ENCODE measurements at regions not wholly inside any gene's neighbourhood (a gene's known extent, or its start where the extent isn't known, plus 50 kb on each side); places are given as distances from the start of the nearest gene placed in this dataset.

- Histone ChIP-seq H3K4me2 (ENCODE audit: low read depth, low read length) (no peak overlapping the region), H3K27me3 (replicated peaks; ENCODE audit: insufficient read depth, low read length) (no peaks in the 10 kb centered on the region), H3K9me2 (replicated peaks; ENCODE audit: insufficient read depth, low read length) (no peaks in the 10 kb centered on the region), H3K36me3 (replicated peaks; ENCODE audit: insufficient read depth, low read length) (no peaks in the 10 kb centered on the region), H3K79me2 (ENCODE audit: low read length) (no peaks in the 10 kb centered on the region), H3K4me3 (ENCODE audit: low read length) (no peak overlapping the region), H3K27ac (ENCODE audit: low read length) (no peak overlapping the region), H2AFZ (ENCODE audit: low read length) (no peak overlapping the region), H3K4me1 (ENCODE audit: low read length) (no peaks in the 10 kb centered on the region), H3K9ac (ENCODE audit: low read length) (no peak overlapping the region), H4K20me1 (ENCODE audit: insufficient read depth, low read length) (no peaks in the 10 kb centered on the region), H3F3A (ENCODE audit: insufficient read depth, low read length) (no peaks in the 10 kb centered on the region), H3K9me3 (replicated peaks; ENCODE audit: insufficient read depth, low read length) (no peaks in the 10 kb centered on the region)
- TF ChIP-seq CTCF (IDR thresholded peaks at IDR 0.05; ENCODE audit: low read length) (no peak), EZH2phosphoT487 (IDR thresholded peaks at IDR 0.05; ENCODE audit: low read length) (no peak), EZH2 (optimal IDR thresholded peaks at IDR 0.05; ENCODE audit: low read depth, low read length) (no peak)
- no peak for DNase-seq
Measured at GRCh38 chr1:218556016-218556415, 210.9 kb downstream of the TGFB2 start.

GRCh38 chr1:218557731-218558130 is 212.6 kb downstream of the TGFB2 start:
- Histone ChIP-seq H2AFZ (ENCODE audit: low read length) (no peak overlapping the region), H3K27me3 (replicated peaks; ENCODE audit: insufficient read depth, low read length) (no peaks in the 10 kb centered on the region)

GRCh38 chr1:218558271-218558810 is 213.2 kb downstream of the TGFB2 start:
- Histone ChIP-seq H4K20me1 (ENCODE audit: insufficient read depth, low read length) (no peaks in the 10 kb centered on the region), H2AFZ (ENCODE audit: low read length) (no peak overlapping the region), H3K27me3 (replicated peaks; ENCODE audit: insufficient read depth, low read length) (no peaks in the 10 kb centered on the region), H3K4me3 (ENCODE audit: low read length) (no peak overlapping the region), H3K9me2 (replicated peaks; ENCODE audit: insufficient read depth, low read length) (no peaks in the 10 kb centered on the region), H3K27ac (ENCODE audit: low read length) (no peak overlapping the region), H3K79me2 (ENCODE audit: low read length) (no peaks in the 10 kb centered on the region), H3K4me1 (ENCODE audit: low read length) (no peaks in the 10 kb centered on the region), H3K4me2 (ENCODE audit: low read depth, low read length) (no peak overlapping the region), H3K9me3 (replicated peaks; ENCODE audit: insufficient read depth, low read length) (no peaks in the 10 kb centered on the region), H3F3A (ENCODE audit: insufficient read depth, low read length) (no peaks in the 10 kb centered on the region), H3K36me3 (replicated peaks; ENCODE audit: insufficient read depth, low read length) (no peaks in the 10 kb centered on the region), H3K9ac (ENCODE audit: low read length) (no peak overlapping the region)
- no peak for DNase-seq
- no peak for TF ChIP-seq EZH2phosphoT487 (IDR thresholded peaks at IDR 0.05; ENCODE audit: low read length)
- no peak for TF ChIP-seq CTCF (IDR thresholded peaks at IDR 0.05; ENCODE audit: low read length)
- no peak for TF ChIP-seq EZH2 (optimal IDR thresholded peaks at IDR 0.05; ENCODE audit: low read depth, low read length)

More at GRCh38 chr1:218557731-218558130, 212.6 kb downstream of the TGFB2 start:
- no peak for DNase-seq
- no peaks in the 10 kb centered on the region for H3F3A ChIP-seq (ENCODE audit: insufficient read depth, low read length)
- no peak overlapping the region for H3K4me3 ChIP-seq (ENCODE audit: low read length)
- no peak overlapping the region for H3K27ac ChIP-seq (ENCODE audit: low read length)
- H3K4me1 ChIP-seq (ENCODE audit: low read length), result no peaks in the 10 kb centered on the region
- TF ChIP-seq EZH2phosphoT487 (IDR thresholded peaks at IDR 0.05; ENCODE audit: low read length) (no peak), CTCF (IDR thresholded peaks at IDR 0.05; ENCODE audit: low read length) (no peak), EZH2 (optimal IDR thresholded peaks at IDR 0.05; ENCODE audit: low read depth, low read length) (no peak)
- no peaks in the 10 kb centered on the region for H4K20me1 ChIP-seq (ENCODE audit: insufficient read depth, low read length)
- no peaks in the 10 kb centered on the region for H3K79me2 ChIP-seq (ENCODE audit: low read length)
- no peak overlapping the region for H3K9ac ChIP-seq (ENCODE audit: low read length)
- H3K4me2 ChIP-seq (ENCODE audit: low read depth, low read length), result no peak overlapping the region
- no peaks in the 10 kb centered on the region for H3K9me3 ChIP-seq (replicated peaks; ENCODE audit: insufficient read depth, low read length)
- H3K36me3 ChIP-seq (replicated peaks; ENCODE audit: insufficient read depth, low read length), result no peaks in the 10 kb centered on the region
- no peaks in the 10 kb centered on the region for H3K9me2 ChIP-seq (replicated peaks; ENCODE audit: insufficient read depth, low read length)

Data from MM.1S (cell line).